Right lobe of liver (tissue), 4 donors: ENCODE measurements at regions not wholly inside any gene's neighbourhood (a gene's known extent, or its start where the extent isn't known, plus 50 kb on each side); places are given as distances from the start of the nearest gene placed in this dataset.
"Not testable (repeated sequence)": the region's sequence is repeated elsewhere in the genome, so short reads cannot be mapped to it uniquely, and the experiment has no call there.

Source experiments
- CTCF ChIP-seq, 4 donors: fragments of 200-600 bp in 3 of 4; fragments of 450-650 bp in 1 of 4; IDR thresholded peaks; one replicate each; pipeline versions ENCODE4 v1.5.1 to v1.8.0; 2016 to 2022; ENCODE audit warnings: antibody characterized with exemption in 4 of 4, mild to moderate bottlenecking in 2 of 4
- POLR2A ChIP-seq: fragments of 450-650 bp; IDR thresholded peaks from one replicate; pipeline ENCODE4 v1.6.1; 2017; ENCODE audit warnings: antibody characterized with exemption, mild to moderate bottlenecking
- donor health status: DM: no; HTN: no; CAD: no.
- donor health status: DM: no; HTN: no; CAD: no.
- donor health status: DM: no; HTN: yes; CAD: no.

- TF ChIP-seq CTCF (IDR thresholded peaks at IDR 0.05); POLR2A: not testable (repeated sequence)
These were observed 361.0 kb upstream of the FRG1 start for GRCh38 chr4:189579645-189580044.
